ENCODE measurements at regions not wholly inside any gene's neighbourhood (a gene's known extent, or its start where the extent isn't known, plus 50 kb on each side); places are given as distances from the start of the nearest gene placed in this dataset.

DNA sequence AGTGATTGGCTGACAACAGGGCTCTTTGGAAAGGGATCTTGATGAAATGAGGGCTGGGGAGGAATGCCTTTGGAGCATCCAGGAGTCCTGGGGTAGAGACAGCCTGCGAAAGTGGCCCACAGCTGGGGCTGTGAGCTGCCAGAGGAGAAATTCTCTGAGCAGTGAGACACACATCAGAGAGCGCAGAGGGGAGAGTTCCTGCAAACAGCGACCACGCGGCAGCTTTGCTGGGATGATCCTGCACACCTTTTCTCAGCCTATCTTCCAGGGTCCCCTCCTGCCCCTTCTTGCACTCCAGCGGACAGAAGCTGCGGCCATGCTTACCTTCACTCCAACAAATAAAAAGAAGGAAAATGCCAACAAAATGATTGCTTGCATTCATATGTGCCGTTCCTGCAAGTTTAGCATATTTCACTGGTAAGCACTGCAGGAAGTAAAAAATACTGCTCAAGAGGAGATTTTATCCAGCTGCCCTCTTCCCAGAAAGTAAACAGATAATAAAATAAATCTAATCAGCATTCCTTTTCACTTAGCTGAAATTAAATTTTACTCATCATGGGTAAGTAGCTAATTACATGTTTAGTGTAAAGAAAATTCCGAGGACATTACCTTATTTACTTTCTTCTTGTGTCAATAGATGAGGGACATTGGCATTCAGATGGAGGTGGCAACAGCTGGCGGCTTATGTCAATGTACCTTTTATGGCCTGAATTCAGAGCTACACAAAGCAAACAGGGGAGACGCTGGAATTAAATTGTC, 339.9 kb upstream of the ARID1B start:
- no peak for ATAC-seq (ENCODE audit: insufficient read depth, low FRiP score)

GRCh38 chr6:156434795-156435190, 342.4 kb upstream of the ARID1B start:
- H3K4me1 ChIP-seq (ENCODE audit: control insufficient read depth in 5 of 5, insufficient read depth in 5 of 5, low read length in 5 of 5): peaks cover 0 to 20% (median 2%) of the 10 kb centered on the region in 5 donors
- no peak overlapping the region for H3K4me3 ChIP-seq
- no peak for TF ChIP-seq CTCF (IDR thresholded peaks at IDR 0.05; ENCODE audit: control extremely low read depth, extremely low read depth)
- WGBS, 2 donors: 62 to 74% methylated on average over 2 of the region's 2 CpGs
- no peak overlapping the region for H3K9ac ChIP-seq (ENCODE audit: insufficient read depth in 1 of 2, low read length in 2 of 2)
- no peaks in the 10 kb centered on the region for H3K27me3 ChIP-seq (ENCODE audit: control insufficient read depth in 3 of 3, insufficient read depth in 3 of 3, low read length in 2 of 3)
- no peaks in the 10 kb centered on the region for H3K9me3 ChIP-seq (ENCODE audit: control insufficient read depth in 4 of 4, insufficient read depth in 3 of 4, low read length in 3 of 4)
- no peak for DNase-seq
- no peak for ATAC-seq (ENCODE audit: insufficient read depth, low FRiP score)
- no peak overlapping the region for H3K27ac ChIP-seq (ENCODE audit: low read depth in 1 of 2, low read length in 1 of 2)
- no peaks in the 10 kb centered on the region for H3K36me3 ChIP-seq (ENCODE audit: control insufficient read depth in 4 of 4, insufficient read depth in 4 of 4, low read length in 4 of 4)

More for the DNA sequence above, 339.9 kb upstream of the ARID1B start:
- H3K36me3 ChIP-seq (ENCODE audit: control insufficient read depth in 4 of 4, insufficient read depth in 4 of 4, low read length in 4 of 4): no peaks in the 10 kb centered on the region
- 62 to 85% methylated on average over 11 of the region's 11 CpGs for WGBS, 2 donors
- no peak overlapping the region for H3K9ac ChIP-seq (ENCODE audit: insufficient read depth in 1 of 2, low read length in 2 of 2)
- no peak for TF ChIP-seq CTCF (IDR thresholded peaks at IDR 0.05; ENCODE audit: control extremely low read depth, extremely low read depth)
- H3K27me3 ChIP-seq (ENCODE audit: control insufficient read depth in 3 of 3, insufficient read depth in 3 of 3, low read length in 2 of 3): no peaks in the 10 kb centered on the region
- H3K4me3 ChIP-seq: no peak overlapping the region
- H3K9me3 ChIP-seq (ENCODE audit: control insufficient read depth in 4 of 4, insufficient read depth in 3 of 4, low read length in 3 of 4): peaks cover 0 to 4% (median 0%) of the 10 kb centered on the region in 4 donors
- peak; percentile 32 to 51 (median 42) for DNase-seq
- peaks cover 0 to 20% (median 2%) of the 10 kb centered on the region in 5 donors for H3K4me1 ChIP-seq (ENCODE audit: control insufficient read depth in 5 of 5, insufficient read depth in 5 of 5, low read length in 5 of 5)
- no peak overlapping the region for H3K27ac ChIP-seq (ENCODE audit: low read depth in 1 of 2, low read length in 1 of 2)

GRCh38 chr6:156434049-156434794, 343.0 kb upstream of the ARID1B start:
- TF ChIP-seq CTCF (IDR thresholded peaks at IDR 0.05; ENCODE audit: control extremely low read depth, extremely low read depth): no peak
- WGBS, 2 donors: 96 to 97% methylated on average over 5 of the region's 5 CpGs
- Histone ChIP-seq H3K36me3 (ENCODE audit: control insufficient read depth in 4 of 4, insufficient read depth in 4 of 4, low read length in 4 of 4) (no peaks in the 10 kb centered on the region), H3K27me3 (ENCODE audit: control insufficient read depth in 3 of 3, insufficient read depth in 3 of 3, low read length in 2 of 3) (no peaks in the 10 kb centered on the region), H3K4me3 (no peak overlapping the region), H3K9ac (ENCODE audit: insufficient read depth in 1 of 2, low read length in 2 of 2) (no peak overlapping the region), H3K4me1 (ENCODE audit: control insufficient read depth in 5 of 5, insufficient read depth in 5 of 5, low read length in 5 of 5) (peaks cover 0 to 20% (median 2%) of the 10 kb centered on the region in 5 donors), H3K9me3 (ENCODE audit: control insufficient read depth in 4 of 4, insufficient read depth in 3 of 4, low read length in 3 of 4) (no peaks in the 10 kb centered on the region), H3K27ac (ENCODE audit: low read depth in 1 of 2, low read length in 1 of 2) (no peak overlapping the region)
- no peak for DNase-seq
- ATAC-seq (ENCODE audit: insufficient read depth, low FRiP score): no peak
